CD4-positive, alpha-beta T cell treated with Interleukin-15 for 4 hours (primary cell): ENCODE measurements at regions not wholly inside any gene's neighbourhood (a gene's known extent, or its start where the extent isn't known, plus 50 kb on each side); places are given as distances from the start of the nearest gene placed in this dataset.

ENCODE experiments used
- DNase-seq: peaks from one replicate; pipeline ENCODE4 v3.0.0-alpha.2; 2020; ENCODE audit warnings: low spot score

- DNase-seq, result no peak
Measured at GRCh38 chr21:16013570-16013969, 283.8 kb downstream of the USP25 start.

GRCh38 chr21:16020878-16021277, 291.1 kb downstream of the USP25 start:
- DNase-seq, result no peak

- no peak for DNase-seq
Measured at GRCh38 chr21:16022116-16022515, 292.3 kb downstream of the USP25 start.

GRCh38 chr21:16022921-16023320, 293.1 kb downstream of the USP25 start:
- no peak for DNase-seq

GRCh38 chr21:16028142-16028541, 298.4 kb downstream of the USP25 start:
- no peak for DNase-seq

GRCh38 chr21:16028941-16029464, 299.2 kb downstream of the USP25 start:
- DNase-seq, result no peak

GRCh38 chr21:16033193-16033592, 303.4 kb downstream of the USP25 start:
- no peak for DNase-seq

- DNase-seq, result no peak
Measured at GRCh38 chr21:16034446-16035190, 304.8 kb downstream of the USP25 start.

- DNase-seq, result no peak
Measured at GRCh38 chr21:16037421-16037955, 307.7 kb downstream of the USP25 start.

- no peak for DNase-seq
Measured at GRCh38 chr21:16040601-16041000, 310.8 kb downstream of the USP25 start.

- no peak for DNase-seq
Measured at GRCh38 chr21:16044676-16045075, 314.9 kb downstream of the USP25 start.

- DNase-seq, result no peak
Measured at GRCh38 chr21:16046656-16047330, 317.0 kb downstream of the USP25 start.

- DNase-seq, result no peak
Measured at GRCh38 chr21:16047904-16048303, 318.1 kb downstream of the USP25 start.

- no peak for DNase-seq
Measured at GRCh38 chr21:16055014-16055413, 325.2 kb downstream of the USP25 start.

GRCh38 chr21:16058896-16059295, 329.1 kb downstream of the USP25 start:
- no peak for DNase-seq

- DNase-seq, result no peak
Measured at GRCh38 chr21:16059981-16060380, 330.2 kb downstream of the USP25 start.

GRCh38 chr21:16061194-16061593, 331.4 kb downstream of the USP25 start:
- no peak for DNase-seq

GRCh38 chr21:16069178-16070112, 339.7 kb downstream of the USP25 start:
- DNase-seq, result no peak

- DNase-seq, result no peak
Measured at GRCh38 chr21:16070207-16070651, 340.4 kb downstream of the USP25 start.

- no peak for DNase-seq
Measured at GRCh38 chr21:16071092-16071491, 341.3 kb downstream of the USP25 start.

- no peak for DNase-seq
Measured at GRCh38 chr21:16071761-16072160, 342.0 kb downstream of the USP25 start.

GRCh38 chr21:16072221-16072620, 342.4 kb downstream of the USP25 start:
- no peak for DNase-seq
